ENCODE measurements at regions not wholly inside any gene's neighbourhood (a gene's known extent, or its start where the extent isn't known, plus 50 kb on each side); places are given as distances from the start of the nearest gene placed in this dataset.
"Not testable (repeated sequence)": the region's sequence is repeated elsewhere in the genome, so short reads cannot be mapped to it uniquely, and the experiment has no call there.

DNA sequence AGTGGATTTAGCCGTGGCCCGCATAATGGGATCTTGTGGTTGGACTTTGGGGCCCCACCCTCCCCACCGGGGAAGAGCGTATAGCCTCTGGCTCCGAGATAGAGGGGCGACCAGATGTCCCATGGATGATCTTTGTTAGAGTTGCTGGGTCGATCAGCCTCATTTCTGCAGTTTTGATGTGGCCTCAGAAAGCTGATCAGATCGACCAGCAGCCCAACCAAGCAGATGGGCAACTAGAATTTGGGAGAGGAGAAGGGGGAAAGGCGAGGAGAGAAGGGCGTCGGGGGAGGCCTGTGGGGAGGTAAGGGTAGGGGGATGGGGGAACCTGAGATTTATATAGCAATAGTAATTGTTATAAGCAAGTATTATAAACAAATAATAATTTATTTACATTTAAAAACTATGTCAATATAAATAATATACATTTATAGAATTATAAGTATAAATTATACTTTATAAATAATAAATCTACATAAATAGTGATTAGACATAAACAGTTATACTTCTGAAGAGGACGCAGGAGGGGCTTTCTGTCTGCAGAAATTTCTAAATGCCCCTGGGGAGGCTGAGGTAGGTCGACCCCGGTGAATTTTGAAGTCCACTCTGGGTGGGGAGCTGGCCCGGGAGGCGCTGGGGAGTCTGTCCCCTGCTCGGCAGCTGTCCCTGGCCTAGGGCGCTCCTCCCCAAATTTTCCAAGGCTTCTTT, 136.3 kb downstream of the KCNJ12 start:
- DNase-seq (ENCODE audit: low read depth, low spot score) = no peak
- Histone ChIP-seq H3K36me3 (ENCODE audit: insufficient read depth, low read length) (no peaks in the 10 kb centered on the region), H3K4me3 (peak overlapping the region; percentile 55), H3K27ac (no peak overlapping the region), H3K9ac (ENCODE audit: insufficient read length) (no peak overlapping the region), H3K9me3 (ENCODE audit: low read depth, low read length) (no peaks in the 10 kb centered on the region)
- TF ChIP-seq FOXP2 (optimal IDR thresholded peaks at IDR 0.05; ENCODE audit: control extremely low read depth, extremely low read length, insufficient read depth) (no peak), EZH2 (IDR thresholded peaks at IDR 0.05) (no peak), POLR2AphosphoS5 (IDR thresholded peaks at IDR 0.05; ENCODE audit: borderline replicate concordance, low read depth, low read length) (no peak)

DNA sequence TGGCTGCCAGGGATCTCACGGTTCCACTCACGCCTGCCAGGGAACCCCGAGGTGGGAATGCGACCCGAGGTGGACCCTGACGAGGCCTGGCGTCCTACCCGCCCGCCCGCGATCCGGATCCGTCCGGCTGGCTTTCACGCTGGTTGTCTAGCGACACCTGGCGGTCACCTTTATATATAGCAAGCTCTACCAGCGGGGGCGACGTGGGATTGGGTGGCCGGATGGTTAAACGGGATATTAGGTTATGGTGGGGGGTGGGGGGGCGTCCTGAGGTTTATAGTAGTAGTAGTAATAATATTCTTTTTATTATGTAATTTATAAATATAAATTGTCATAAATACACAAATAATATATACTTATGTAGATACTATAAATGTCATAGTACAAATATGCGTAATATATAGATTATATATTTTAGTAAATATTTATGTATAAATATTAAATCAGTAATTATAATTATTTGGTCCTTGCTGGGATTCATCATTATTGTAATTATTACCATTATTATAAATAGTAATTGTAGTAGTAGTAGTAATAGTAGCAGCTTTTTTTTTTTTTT, 136.9 kb downstream of the KCNJ12 start:
- Histone ChIP-seq H3K9ac (ENCODE audit: insufficient read length) (no peak overlapping the region), H3K36me3 (ENCODE audit: insufficient read depth, low read length) (no peaks in the 10 kb centered on the region), H3K9me3 (ENCODE audit: low read depth, low read length) (no peaks in the 10 kb centered on the region), H3K4me3 (peak overlapping the region; percentile 55), H3K27ac (no peak overlapping the region)
- DNase-seq (ENCODE audit: low read depth, low spot score) = no peak
- TF ChIP-seq EZH2 (IDR thresholded peaks at IDR 0.05) = no peak
- TF ChIP-seq POLR2AphosphoS5 (IDR thresholded peaks at IDR 0.05; ENCODE audit: borderline replicate concordance, low read depth, low read length) = no peak
- TF ChIP-seq FOXP2 (optimal IDR thresholded peaks at IDR 0.05; ENCODE audit: control extremely low read depth, extremely low read length, insufficient read depth) = no peak

DNA sequence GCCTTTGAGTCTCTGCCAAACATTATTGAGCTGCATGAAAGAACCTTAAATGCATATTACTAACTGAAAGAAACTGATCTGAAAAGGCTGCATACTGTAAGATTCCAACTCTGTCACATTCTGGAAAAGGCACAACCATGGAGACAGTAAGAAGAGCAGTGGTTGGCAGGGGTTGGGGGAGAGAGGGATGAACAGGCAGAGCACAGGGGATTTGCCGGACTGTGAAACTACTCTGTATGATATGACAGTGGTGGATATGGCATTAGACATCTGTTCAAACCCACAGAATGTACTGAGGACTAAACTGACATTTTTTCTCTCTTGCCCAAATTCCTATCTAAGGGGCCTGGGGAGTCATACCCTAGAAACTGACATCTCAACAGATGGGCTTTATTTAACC, 138.4 kb downstream of the KCNJ12 start:
- not testable (repeated sequence) for H3K9me3 ChIP-seq (ENCODE audit: low read depth, low read length)

DNA sequence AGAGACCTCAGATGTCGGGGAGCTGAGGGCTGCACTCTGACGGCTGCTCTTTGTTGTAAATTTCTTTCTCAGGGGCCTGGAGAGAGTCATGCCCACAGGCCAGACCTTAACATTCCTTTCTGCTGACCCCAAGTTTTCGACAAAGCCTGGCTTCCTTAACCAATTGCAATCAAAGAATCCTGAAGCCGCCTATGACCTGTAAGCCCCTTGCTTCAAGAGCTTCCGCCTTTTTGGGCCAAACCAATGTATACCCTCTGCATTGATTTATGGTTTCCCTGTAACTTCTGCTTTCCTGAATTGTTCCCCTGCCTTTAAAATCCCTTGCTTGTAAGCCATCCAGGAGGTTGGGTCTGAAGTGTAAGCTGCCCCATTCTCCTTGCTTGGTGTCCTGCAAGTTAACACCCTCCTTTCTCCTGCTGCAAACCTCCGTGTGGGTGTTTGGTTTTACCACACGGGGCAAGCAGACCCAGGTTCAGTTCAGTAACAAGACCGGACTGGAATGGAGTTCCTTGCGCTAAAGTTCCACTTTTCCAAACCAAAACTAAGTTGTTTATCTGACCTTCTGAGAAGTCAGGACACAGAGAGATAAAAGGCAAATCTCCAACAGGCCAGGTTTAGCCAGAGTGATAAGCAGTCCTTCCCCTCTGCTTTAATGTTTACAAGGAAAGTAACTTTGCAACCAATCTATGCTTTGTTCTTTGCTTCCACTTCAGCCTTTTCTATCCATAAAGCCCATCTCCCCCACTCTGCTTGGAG, 141.6 kb downstream of the KCNJ12 start:
- TF ChIP-seq FOXP2 (optimal IDR thresholded peaks at IDR 0.05; ENCODE audit: control extremely low read depth, extremely low read length, insufficient read depth) (no peak), POLR2AphosphoS5 (IDR thresholded peaks at IDR 0.05; ENCODE audit: borderline replicate concordance, low read depth, low read length) (no peak), EZH2 (IDR thresholded peaks at IDR 0.05) (no peak)
- Histone ChIP-seq H3K27ac (no peak overlapping the region), H3K36me3 (ENCODE audit: insufficient read depth, low read length) (no peaks in the 10 kb centered on the region), H3K9me3 (ENCODE audit: low read depth, low read length) (no peaks in the 10 kb centered on the region), H3K9ac (ENCODE audit: insufficient read length) (no peak overlapping the region), H3K4me3 (no peak overlapping the region)
- DNase-seq (ENCODE audit: low read depth, low spot score) = no peak

More for the DNA sequence above, 138.4 kb downstream of the KCNJ12 start:
- not testable (repeated sequence) for H3K4me3 ChIP-seq; DNase-seq (ENCODE audit: low read depth, low spot score); H3K36me3 ChIP-seq (ENCODE audit: insufficient read depth, low read length); H3K9ac ChIP-seq (ENCODE audit: insufficient read length); H3K27ac ChIP-seq

DNA sequence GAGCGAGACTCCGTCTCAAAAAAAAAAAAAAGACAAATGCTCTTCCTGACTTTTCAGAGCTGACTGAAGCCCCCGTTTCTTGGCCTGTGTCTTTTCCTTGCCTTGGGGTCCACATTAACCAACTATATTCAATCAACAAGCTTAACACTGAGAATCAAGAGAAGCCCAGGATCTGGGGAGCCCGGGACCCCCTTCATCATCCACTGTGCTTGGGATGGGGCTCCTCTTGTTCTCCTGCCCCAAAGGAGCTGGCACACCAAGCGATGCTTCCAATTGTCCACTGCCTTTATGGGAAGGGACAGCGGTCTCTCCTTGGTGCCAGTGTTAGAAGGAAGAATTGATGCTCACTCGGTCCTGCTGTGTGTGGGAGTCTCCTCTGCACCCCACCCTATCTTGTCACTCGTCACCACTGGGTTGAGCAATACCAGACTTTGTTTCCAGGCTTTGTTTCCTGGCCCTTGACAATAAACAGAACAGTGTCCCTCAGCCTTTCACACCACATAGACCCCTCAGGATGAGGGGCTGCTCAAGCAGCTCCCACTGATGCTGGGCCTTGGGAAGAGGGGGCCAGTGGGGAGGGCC, 146.7 kb downstream of the KCNJ12 start:
- Histone ChIP-seq H3K9ac (ENCODE audit: insufficient read length) (no peak overlapping the region), H3K27ac (no peak overlapping the region), H3K36me3 (ENCODE audit: insufficient read depth, low read length) (no peaks in the 10 kb centered on the region), H3K9me3 (ENCODE audit: low read depth, low read length) (no peaks in the 10 kb centered on the region), H3K4me3 (no peak overlapping the region)
- DNase-seq (ENCODE audit: low read depth, low spot score) = no peak
- no peak for TF ChIP-seq FOXP2 (optimal IDR thresholded peaks at IDR 0.05; ENCODE audit: control extremely low read depth, extremely low read length, insufficient read depth)
- no peak for TF ChIP-seq EZH2 (IDR thresholded peaks at IDR 0.05)
- no peak for TF ChIP-seq POLR2AphosphoS5 (IDR thresholded peaks at IDR 0.05; ENCODE audit: borderline replicate concordance, low read depth, low read length)

DNA sequence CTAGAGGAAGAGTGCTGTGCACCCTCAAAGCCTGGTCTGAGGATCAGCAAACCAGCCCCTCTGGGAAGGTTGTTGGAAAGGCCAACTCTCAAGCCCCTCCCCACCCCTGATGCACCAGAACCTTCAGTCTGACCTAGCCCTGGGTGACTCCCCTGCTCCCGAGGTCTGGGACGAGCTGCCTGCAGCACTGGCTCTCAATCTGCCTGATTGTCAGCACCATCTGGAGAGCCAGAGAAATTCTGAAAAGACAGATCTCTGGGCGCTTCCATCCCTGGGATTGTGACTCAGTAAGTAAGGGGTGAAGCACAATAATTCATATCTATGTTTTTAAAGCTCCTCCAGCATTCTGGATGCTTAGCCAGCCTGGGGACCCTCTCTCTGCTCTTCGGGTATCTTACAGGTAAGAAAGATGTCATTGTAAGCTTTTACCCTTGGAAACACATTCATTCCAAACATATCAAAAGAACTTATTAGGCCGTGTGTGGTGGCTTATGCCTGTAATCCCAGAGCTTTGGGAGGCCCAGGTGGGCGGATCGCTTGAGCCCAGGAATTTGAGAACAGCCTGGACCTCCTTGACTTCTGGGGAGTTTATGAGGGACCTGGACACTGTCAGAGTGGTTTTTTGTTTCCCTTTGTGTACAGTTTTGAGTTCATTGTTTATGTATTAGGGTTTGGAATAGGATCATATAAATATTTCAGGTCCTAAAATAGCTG, 147.5 kb downstream of the KCNJ12 start:
- H3K4me3 ChIP-seq = no peak overlapping the region

DNA sequence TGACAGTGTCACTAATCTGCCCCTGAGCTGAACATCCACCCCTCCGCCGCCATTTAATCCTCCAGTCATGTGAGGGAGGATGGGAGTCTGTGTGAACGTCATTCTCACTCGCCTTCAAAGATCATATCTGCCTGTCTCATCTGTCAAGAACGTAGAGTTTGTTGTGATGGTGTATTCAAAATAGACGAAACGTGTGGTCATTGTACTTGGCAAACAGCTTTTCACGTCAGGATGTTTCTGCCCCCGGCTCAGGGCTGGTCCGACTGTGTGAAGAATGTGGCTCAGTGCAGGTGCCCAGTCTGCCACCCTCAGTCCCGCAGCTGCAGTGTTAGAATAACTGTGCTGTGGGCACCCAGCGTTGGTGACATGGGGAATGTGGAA, 148.0 kb downstream of the KCNJ12 start:
- no peaks in the 10 kb centered on the region for H3K9me3 ChIP-seq (ENCODE audit: low read depth, low read length)
- no peak for DNase-seq (ENCODE audit: low read depth, low spot score)
- H3K4me3 ChIP-seq = no peak overlapping the region
- no peak overlapping the region for H3K9ac ChIP-seq (ENCODE audit: insufficient read length)
- no peak for TF ChIP-seq FOXP2 (optimal IDR thresholded peaks at IDR 0.05; ENCODE audit: control extremely low read depth, extremely low read length, insufficient read depth)
- H3K27ac ChIP-seq = no peak overlapping the region
- no peaks in the 10 kb centered on the region for H3K36me3 ChIP-seq (ENCODE audit: insufficient read depth, low read length)

More for the DNA sequence above, 147.5 kb downstream of the KCNJ12 start:
- Histone ChIP-seq H3K27ac (no peak overlapping the region), H3K36me3 (ENCODE audit: insufficient read depth, low read length) (no peaks in the 10 kb centered on the region), H3K9ac (ENCODE audit: insufficient read length) (no peak overlapping the region), H3K9me3 (ENCODE audit: low read depth, low read length) (no peaks in the 10 kb centered on the region)
- no peak for DNase-seq (ENCODE audit: low read depth, low spot score)
- TF ChIP-seq POLR2AphosphoS5 (IDR thresholded peaks at IDR 0.05; ENCODE audit: borderline replicate concordance, low read depth, low read length) (no peak), FOXP2 (optimal IDR thresholded peaks at IDR 0.05; ENCODE audit: control extremely low read depth, extremely low read length, insufficient read depth) (no peak), EZH2 (IDR thresholded peaks at IDR 0.05) (no peak)

DNA sequence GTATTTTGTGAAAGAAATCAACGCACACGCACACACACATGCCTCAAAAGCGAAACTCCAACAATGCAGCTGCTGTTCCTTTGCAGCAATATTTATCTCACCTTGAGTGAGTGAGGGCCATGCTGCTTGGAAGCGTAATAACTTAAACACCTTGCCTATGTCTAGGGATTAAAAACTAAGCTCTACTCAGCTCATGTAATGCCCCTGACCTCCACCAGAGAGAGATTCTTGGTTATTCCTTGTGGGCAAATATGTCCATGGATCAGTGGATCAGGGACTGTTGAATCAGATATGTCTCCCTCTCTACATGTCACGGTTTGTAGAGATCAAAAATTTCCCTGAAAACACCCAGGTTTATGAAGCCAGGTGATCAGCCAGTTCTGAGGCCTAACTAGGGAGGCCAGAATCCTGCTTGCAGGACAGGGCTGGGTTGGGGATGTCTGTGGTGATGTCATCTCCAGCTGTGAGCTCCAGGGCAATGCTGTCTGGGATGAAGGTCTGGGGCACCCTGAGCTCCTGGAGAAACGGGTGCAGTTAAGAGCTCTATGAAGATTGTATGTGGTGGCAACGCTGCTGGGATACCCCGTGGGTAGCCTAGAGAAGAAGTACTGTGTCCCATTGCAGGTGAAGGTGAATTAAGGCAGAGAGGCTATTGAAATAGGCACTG, 149.4 kb downstream of the KCNJ12 start:
- Histone ChIP-seq H3K27ac (no peak overlapping the region), H3K9me3 (ENCODE audit: low read depth, low read length) (no peaks in the 10 kb centered on the region), H3K36me3 (ENCODE audit: insufficient read depth, low read length) (no peaks in the 10 kb centered on the region), H3K4me3 (no peak overlapping the region), H3K9ac (ENCODE audit: insufficient read length) (no peak overlapping the region)
- no peak for DNase-seq (ENCODE audit: low read depth, low spot score)
- TF ChIP-seq EZH2 (IDR thresholded peaks at IDR 0.05) (no peak), POLR2AphosphoS5 (IDR thresholded peaks at IDR 0.05; ENCODE audit: borderline replicate concordance, low read depth, low read length) (no peak), FOXP2 (optimal IDR thresholded peaks at IDR 0.05; ENCODE audit: control extremely low read depth, extremely low read length, insufficient read depth) (no peak)
